SU-DHL-6 (cell line): ENCODE measurements at regions not wholly inside any gene's neighbourhood (a gene's known extent, or its start where the extent isn't known, plus 50 kb on each side); places are given as distances from the start of the nearest gene placed in this dataset.

ENCODE experiments used
- CTCF ChIP-seq: fragments of 200-600 bp; sonication (generic); IDR thresholded peaks from one replicate; pipeline ENCODE4 v1.5.1; 2017; ENCODE audit warnings: antibody characterized with exemption, mild to moderate bottlenecking, low read length, moderate library complexity; ENCODE audit not compliant: insufficient read depth, poor library complexity, severe bottlenecking
- EZH2phosphoT487 ChIP-seq: fragments of 200-600 bp; sonication (generic), shearing (Covaris generic); conservative IDR thresholded peaks from 2 replicates; pipeline ENCODE4 v1.6.1; 2018; ENCODE audit warnings: mild to moderate bottlenecking, antibody characterized with exemption, low read length, moderate library complexity, mixed read lengths

GRCh38 chr1:18578271-18578670, 52.4 kb upstream of the PAX7 start:
- TF ChIP-seq CTCF: no peak
- TF ChIP-seq EZH2phosphoT487: no peak
